ENCODE measurements at regions not wholly inside any gene's neighbourhood (a gene's known extent, or its start where the extent isn't known, plus 50 kb on each side); places are given as distances from the start of the nearest gene placed in this dataset.

- no peak for TF ChIP-seq CTCF (IDR thresholded peaks at IDR 0.05; ENCODE audit: insufficient read depth, low read length)
- TF ChIP-seq POLR2AphosphoS5 (IDR thresholded peaks at IDR 0.05; ENCODE audit: low read depth), result no peak
- no peak for TF ChIP-seq GABPA (IDR thresholded peaks at IDR 0.05; ENCODE audit: low read depth)
- TF ChIP-seq REST (IDR thresholded peaks at IDR 0.05; ENCODE audit: insufficient replicate concordance, low read depth), result no peak
These were observed 188.5 kb upstream of the OLFM3 start for GRCh38 chr1:102185260-102185659.
